ENCODE measurements at regions not wholly inside any gene's neighbourhood (a gene's known extent, or its start where the extent isn't known, plus 50 kb on each side); places are given as distances from the start of the nearest gene placed in this dataset.

GRCh38 chr2:12298352-12298751 is 418.4 kb upstream of the TRIB2 start:
- DNase-seq (ENCODE audit: extremely low spot score in 2 of 2): no peak
- Histone ChIP-seq H3K27me3 (no peaks in the 10 kb centered on the region), H3K4me1 (no peaks in the 10 kb centered on the region), H3K4me3 (no peak overlapping the region), H3K36me3 (no peaks in the 10 kb centered on the region), H3K27ac (no peak overlapping the region), H3K9me3 (no peaks in the 10 kb centered on the region)
- TF ChIP-seq CTCF (IDR thresholded peaks at IDR 0.05) (no peak), POLR2A (IDR thresholded peaks at IDR 0.05) (no peak), POLR2AphosphoS5 (IDR thresholded peaks at IDR 0.05; ENCODE audit: insufficient read depth in 1 of 2, low read depth in 1 of 2) (no peak)
- intact Hi-C loops (cut with DNase I): no loop called here

DNA sequence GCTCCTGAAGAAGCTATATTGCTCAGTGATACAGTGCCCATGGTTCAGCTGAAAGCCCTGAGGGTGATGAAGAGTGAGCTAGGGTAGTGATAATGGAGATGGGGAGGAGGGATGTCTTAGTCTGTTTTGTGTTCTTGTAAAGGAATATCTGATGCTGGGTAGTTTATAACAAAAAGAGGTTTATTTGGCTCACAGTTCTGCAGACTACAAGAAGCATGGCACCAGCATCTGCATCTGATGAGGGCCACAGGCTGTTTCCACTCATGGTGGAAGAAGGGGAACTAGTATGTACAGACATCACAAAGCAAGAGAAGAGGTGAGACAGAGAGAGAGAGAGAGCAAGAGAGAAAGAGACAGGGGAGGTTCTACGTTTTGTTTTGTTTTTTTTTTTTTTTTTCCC is 417.3 kb upstream of the TRIB2 start:
- DNase-seq (ENCODE audit: extremely low spot score in 2 of 2): no peak
- Histone ChIP-seq H3K27ac (no peak overlapping the region), H3K4me3 (no peak overlapping the region), H3K9me3 (no peaks in the 10 kb centered on the region), H3K4me1 (no peaks in the 10 kb centered on the region), H3K27me3 (no peaks in the 10 kb centered on the region), H3K36me3 (no peaks in the 10 kb centered on the region)
- intact Hi-C loops (cut with DNase I): no loop called here
- no peak for TF ChIP-seq CTCF (IDR thresholded peaks at IDR 0.05)
- no peak for TF ChIP-seq POLR2AphosphoS5 (IDR thresholded peaks at IDR 0.05; ENCODE audit: insufficient read depth in 1 of 2, low read depth in 1 of 2)
- no peak for TF ChIP-seq POLR2A (IDR thresholded peaks at IDR 0.05)

GRCh38 chr2:12300019-12300602 is 416.6 kb upstream of the TRIB2 start:
- intact Hi-C loops (cut with DNase I): no loop called here
- no peak overlapping the region for H3K27ac ChIP-seq
- no peaks in the 10 kb centered on the region for H3K4me1 ChIP-seq
- H3K4me3 ChIP-seq: no peak overlapping the region
- no peaks in the 10 kb centered on the region for H3K27me3 ChIP-seq
- no peak for TF ChIP-seq POLR2AphosphoS5 (IDR thresholded peaks at IDR 0.05; ENCODE audit: insufficient read depth in 1 of 2, low read depth in 1 of 2)
- TF ChIP-seq POLR2A (IDR thresholded peaks at IDR 0.05): no peak
- no peak for TF ChIP-seq CTCF (IDR thresholded peaks at IDR 0.05)
- no peaks in the 10 kb centered on the region for H3K36me3 ChIP-seq
- no peaks in the 10 kb centered on the region for H3K9me3 ChIP-seq
- DNase-seq (ENCODE audit: extremely low spot score in 2 of 2): no peak

DNA sequence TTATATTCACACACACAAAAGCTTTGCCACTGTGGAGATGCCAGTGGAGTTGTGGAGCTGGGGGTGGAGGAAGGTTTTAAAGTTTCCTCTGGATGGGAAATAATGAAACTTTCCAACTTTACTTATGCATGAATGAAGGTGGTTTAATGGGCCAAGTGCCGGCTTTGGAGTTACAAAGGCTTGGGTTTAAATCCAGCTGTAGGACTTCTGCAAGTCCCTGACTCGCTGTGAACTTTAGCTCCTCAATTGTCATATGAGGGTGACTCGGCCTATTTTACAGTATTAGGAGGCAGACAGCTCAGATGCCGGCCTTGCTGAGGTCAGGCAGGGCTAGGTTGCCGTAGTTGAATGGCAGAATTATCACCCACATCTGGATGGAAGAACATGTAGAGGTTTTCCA is 415.8 kb upstream of the TRIB2 start:
- intact Hi-C loops (cut with DNase I): no loop called here
- no peak for DNase-seq (ENCODE audit: extremely low spot score in 2 of 2)
- H3K27ac ChIP-seq: no peak overlapping the region

More for the DNA sequence above, 415.8 kb upstream of the TRIB2 start:
- H3K27me3 ChIP-seq: no peaks in the 10 kb centered on the region
- H3K4me3 ChIP-seq: no peak overlapping the region
- no peaks in the 10 kb centered on the region for H3K9me3 ChIP-seq
- TF ChIP-seq CTCF (IDR thresholded peaks at IDR 0.05) (no peak), POLR2A (IDR thresholded peaks at IDR 0.05) (no peak), POLR2AphosphoS5 (IDR thresholded peaks at IDR 0.05; ENCODE audit: insufficient read depth in 1 of 2, low read depth in 1 of 2) (no peak)
- no peaks in the 10 kb centered on the region for H3K36me3 ChIP-seq
- H3K4me1 ChIP-seq: no peaks in the 10 kb centered on the region
